ENCODE measurements at regions not wholly inside any gene's neighbourhood (a gene's known extent, or its start where the extent isn't known, plus 50 kb on each side); places are given as distances from the start of the nearest gene placed in this dataset.
A peak's percentile ranks its signal among the peaks of the same experiment; 100 is the strongest.

DNA sequence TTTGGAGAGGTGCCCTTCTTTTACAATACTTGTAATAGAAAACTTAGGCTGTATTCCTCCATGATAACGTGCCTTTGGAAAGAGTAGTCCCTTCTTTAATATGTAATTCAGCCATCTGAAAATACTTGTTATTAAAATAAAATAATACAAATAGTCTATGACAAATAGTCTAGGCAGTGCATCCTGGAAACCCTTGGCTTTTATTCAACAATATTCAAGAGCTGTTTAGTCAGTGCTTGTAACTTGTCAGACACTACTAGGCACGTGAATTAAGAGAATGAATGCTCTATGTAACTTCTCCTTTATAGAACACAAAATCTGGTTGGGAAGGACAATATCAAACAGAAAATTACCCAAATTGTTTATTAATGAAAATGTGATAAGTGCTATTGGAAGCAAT is 388.2 kb downstream of the MTX2 start:
- no peaks in the 10 kb centered on the region for H3K4me1 ChIP-seq
- TF ChIP-seq, protein P1, sequence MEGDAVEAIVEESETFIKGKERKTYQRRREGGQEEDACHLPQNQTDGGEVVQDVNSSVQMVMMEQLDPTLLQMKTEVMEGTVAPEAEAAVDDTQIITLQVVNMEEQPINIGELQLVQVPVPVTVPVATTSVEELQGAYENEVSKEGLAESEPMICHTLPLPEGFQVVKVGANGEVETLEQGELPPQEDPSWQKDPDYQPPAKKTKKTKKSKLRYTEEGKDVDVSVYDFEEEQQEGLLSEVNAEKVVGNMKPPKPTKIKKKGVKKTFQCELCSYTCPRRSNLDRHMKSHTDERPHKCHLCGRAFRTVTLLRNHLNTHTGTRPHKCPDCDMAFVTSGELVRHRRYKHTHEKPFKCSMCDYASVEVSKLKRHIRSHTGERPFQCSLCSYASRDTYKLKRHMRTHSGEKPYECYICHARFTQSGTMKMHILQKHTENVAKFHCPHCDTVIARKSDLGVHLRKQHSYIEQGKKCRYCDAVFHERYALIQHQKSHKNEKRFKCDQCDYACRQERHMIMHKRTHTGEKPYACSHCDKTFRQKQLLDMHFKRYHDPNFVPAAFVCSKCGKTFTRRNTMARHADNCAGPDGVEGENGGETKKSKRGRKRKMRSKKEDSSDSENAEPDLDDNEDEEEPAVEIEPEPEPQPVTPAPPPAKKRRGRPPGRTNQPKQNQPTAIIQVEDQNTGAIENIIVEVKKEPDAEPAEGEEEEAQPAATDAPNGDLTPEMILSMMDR (IDR thresholded peaks at IDR 0.05), result no peak
- H3K36me3 ChIP-seq, result no peaks in the 10 kb centered on the region
- H3K27ac ChIP-seq, result no peak overlapping the region
- DNase-seq (ENCODE audit: low spot score), result no peak
- H3K4me3 ChIP-seq, result no peak overlapping the region
- no peaks in the 10 kb centered on the region for H3K9me3 ChIP-seq
- H3K27me3 ChIP-seq, result no peaks in the 10 kb centered on the region

DNA sequence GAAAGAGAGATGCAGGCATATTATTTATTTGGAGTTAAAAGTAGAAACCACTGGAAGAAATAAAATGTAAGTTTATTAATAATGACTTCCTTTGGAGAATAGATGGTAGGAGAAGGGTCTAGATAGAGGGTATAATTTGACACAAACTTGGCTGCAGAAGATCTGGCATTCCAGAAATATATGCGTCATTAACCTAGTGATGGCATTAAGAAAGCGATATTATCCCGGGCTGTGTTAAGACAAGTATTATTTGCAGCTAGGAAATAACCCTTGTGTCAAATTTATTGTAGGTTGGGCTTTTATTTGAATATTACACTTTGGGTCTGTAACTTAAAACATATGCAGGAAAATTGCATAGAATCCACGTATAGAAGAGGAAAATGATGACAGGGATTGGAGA is 389.5 kb downstream of the MTX2 start:
- Histone ChIP-seq H3K27me3 (no peaks in the 10 kb centered on the region), H3K4me3 (no peak overlapping the region), H3K36me3 (no peaks in the 10 kb centered on the region), H3K9me3 (no peaks in the 10 kb centered on the region), H3K27ac (no peak overlapping the region), H3K4me1 (no peaks in the 10 kb centered on the region)
- DNase-seq (ENCODE audit: low spot score), result no peak
- TF ChIP-seq, protein P1 (IDR thresholded peaks at IDR 0.05), result no peak

DNA sequence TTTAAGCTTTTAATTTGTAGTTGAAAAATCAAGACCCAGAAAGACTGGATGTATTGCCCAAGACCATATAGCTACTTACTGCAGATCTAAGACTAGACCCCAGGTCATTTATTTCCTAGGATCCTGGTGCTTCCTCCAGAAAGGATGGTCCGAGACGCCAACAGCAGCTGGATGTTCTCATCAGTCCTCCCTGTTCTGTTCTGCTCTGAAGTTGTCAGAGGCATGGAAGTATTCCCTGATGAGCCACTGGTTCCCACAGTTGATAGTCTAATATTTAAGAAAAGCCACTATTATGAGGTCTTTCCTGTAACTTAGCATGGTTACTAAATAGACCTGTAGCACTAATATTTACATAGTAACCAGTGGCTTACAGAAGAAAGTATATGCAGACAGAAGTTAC is 393.5 kb downstream of the MTX2 start:
- DNase-seq (ENCODE audit: low spot score), result no peak

GRCh38 chr2:176664478-176664877 is 395.2 kb downstream of the MTX2 start:
- Histone ChIP-seq H3K27me3 (no peaks in the 10 kb centered on the region), H3K36me3 (no peaks in the 10 kb centered on the region), H3K4me3 (no peak overlapping the region), H3K27ac (no peak overlapping the region), H3K4me1 (peaks cover 0 to 12% of the 10 kb centered on the region in 2 donors), H3K9me3 (no peaks in the 10 kb centered on the region)
- TF ChIP-seq, protein P1 (IDR thresholded peaks at IDR 0.05), result no peak
- DNase-seq (ENCODE audit: low spot score), result no peak

More for the DNA sequence above, 393.5 kb downstream of the MTX2 start:
- Histone ChIP-seq H3K9me3 (no peaks in the 10 kb centered on the region), H3K27ac (no peak overlapping the region), H3K27me3 (no peaks in the 10 kb centered on the region), H3K4me3 (no peak overlapping the region), H3K4me1 (no peaks in the 10 kb centered on the region), H3K36me3 (no peaks in the 10 kb centered on the region)
- TF ChIP-seq, protein P1 (IDR thresholded peaks at IDR 0.05), result no peak

DNA sequence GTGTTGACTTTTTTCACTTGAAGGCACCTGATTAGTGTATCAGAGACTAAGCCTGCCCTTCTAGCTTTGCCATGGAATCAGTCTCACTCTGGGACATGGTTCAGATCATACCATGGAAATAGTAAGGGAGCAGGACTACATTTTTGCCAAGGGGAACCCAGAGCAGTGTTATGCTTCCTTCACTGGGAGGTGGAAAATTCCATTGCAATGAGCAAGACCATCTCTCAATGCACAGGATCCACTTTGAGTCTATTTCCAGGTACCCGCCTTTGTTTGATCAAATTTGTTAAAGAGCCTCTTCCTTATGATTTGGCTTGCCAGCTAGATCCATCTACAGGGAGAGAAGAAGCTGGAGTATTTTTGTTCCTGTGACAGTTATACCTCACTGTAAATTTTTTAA is 395.8 kb downstream of the MTX2 start:
- H3K4me3 ChIP-seq, result no peak overlapping the region
- no peaks in the 10 kb centered on the region for H3K9me3 ChIP-seq
- no peaks in the 10 kb centered on the region for H3K36me3 ChIP-seq
- H3K4me1 ChIP-seq, result peaks cover 0 to 15% of the 10 kb centered on the region in 2 donors
- TF ChIP-seq, protein P1 (IDR thresholded peaks at IDR 0.05), result no peak
- no peak for DNase-seq (ENCODE audit: low spot score)
- no peak overlapping the region for H3K27ac ChIP-seq
- H3K27me3 ChIP-seq, result no peaks in the 10 kb centered on the region

DNA sequence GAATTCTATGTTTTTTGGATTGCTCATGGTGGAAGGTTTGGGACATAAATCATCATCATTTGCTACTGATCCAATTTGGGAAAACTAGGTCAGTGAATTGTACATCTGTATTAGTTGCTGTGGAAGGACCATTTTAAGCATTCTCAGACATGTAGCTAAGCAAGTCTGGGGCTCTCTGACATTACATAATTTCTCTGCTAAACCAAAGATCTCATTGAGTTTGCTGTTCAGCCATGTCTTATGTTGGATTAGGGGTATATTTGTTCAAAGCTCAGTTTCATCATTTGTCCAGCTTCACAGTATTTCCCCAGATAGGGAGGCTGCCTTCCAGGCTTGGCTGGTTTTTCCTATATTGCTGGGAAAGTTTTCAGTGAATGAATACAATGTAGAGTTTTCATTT is 399.7 kb downstream of the MTX2 start:
- TF ChIP-seq, protein P1 (IDR thresholded peaks at IDR 0.05), result no peak
- Histone ChIP-seq H3K9me3 (no peaks in the 10 kb centered on the region), H3K27ac (peak overlapping the region; percentile 33 to 65), H3K27me3 (no peaks in the 10 kb centered on the region), H3K4me1 (peaks cover 0 to 15% of the 10 kb centered on the region in 2 donors), H3K4me3 (no peak overlapping the region), H3K36me3 (no peaks in the 10 kb centered on the region)
- no peak for DNase-seq (ENCODE audit: low spot score)
